OCI-LY7 (cell line): ENCODE measurements at regions not wholly inside any gene's neighbourhood (a gene's known extent, or its start where the extent isn't known, plus 50 kb on each side); places are given as distances from the start of the nearest gene placed in this dataset.

ENCODE experiments used
- CTCF ChIP-seq: fragments of 200-600 bp; sonication (generic); conservative IDR thresholded peaks from 2 replicates; pipeline ENCODE4 v1.5.1; 2014; ENCODE audit warnings: mild to moderate bottlenecking, antibody characterized with exemption, low read length, moderate library complexity, mixed read lengths
- EZH2phosphoT487 ChIP-seq: fragments of 200-600 bp; sonication (generic); IDR thresholded peaks from 2 replicates; pipeline ENCODE4 v1.6.1; 2018; ENCODE audit warnings: low read depth, borderline replicate concordance, mild to moderate bottlenecking, mixed run types, antibody characterized with exemption, low read length, moderate library complexity, mixed read lengths

- TF ChIP-seq CTCF = no peak
- no peak for TF ChIP-seq EZH2phosphoT487
Observed at GRCh38 chr10:21340331-21340730, 185.2 kb downstream of the SKIDA1 start.
